ENCODE measurements at regions not wholly inside any gene's neighbourhood (a gene's known extent, or its start where the extent isn't known, plus 50 kb on each side); places are given as distances from the start of the nearest gene placed in this dataset.

DNA sequence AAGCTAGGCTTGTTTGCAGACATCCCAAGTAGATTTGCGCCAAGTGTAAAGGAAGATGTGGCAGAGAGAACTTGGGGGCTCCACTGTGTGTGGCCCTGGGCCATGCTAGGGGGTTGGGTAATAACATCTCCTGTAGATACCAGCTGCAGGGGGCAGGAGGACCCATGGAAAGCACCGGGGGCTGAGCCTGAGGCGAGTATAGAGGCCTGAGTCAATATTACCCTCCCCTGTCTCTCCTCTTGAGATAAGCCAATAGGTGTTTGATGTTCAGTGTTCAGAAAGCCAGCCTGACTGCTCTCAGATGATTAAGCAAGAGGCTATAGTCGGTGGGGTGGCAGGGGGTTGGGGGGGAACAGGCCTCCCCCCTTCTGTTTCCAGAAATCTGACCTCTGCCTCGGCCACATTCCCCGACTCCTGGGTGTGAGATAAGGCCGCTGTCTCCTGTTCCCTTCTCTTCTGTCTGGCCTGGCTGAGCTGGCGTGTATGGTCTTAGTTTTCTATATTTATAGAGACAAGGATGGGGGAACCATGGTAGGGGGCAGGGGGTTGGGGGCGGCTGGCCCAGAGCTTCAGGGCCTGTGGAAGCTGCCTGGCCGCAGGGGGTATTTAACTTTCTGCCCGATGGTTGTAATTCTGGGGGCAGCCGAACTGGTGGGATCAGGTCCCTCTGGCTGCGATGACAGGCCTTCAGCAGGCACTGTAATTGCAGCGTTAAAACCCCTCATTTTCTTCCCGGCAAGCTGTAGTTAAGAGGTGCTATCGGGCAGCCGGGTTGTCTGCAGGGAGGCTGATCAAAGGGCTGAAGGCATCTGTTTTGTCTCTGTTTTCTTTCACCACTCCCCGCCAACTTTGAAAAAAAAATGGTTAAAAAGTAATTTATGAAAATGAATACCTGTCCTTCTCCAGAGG lies 292.0 kb downstream of the NSG2 start:
- DNase-seq (ENCODE audit: low spot score): no peak

DNA sequence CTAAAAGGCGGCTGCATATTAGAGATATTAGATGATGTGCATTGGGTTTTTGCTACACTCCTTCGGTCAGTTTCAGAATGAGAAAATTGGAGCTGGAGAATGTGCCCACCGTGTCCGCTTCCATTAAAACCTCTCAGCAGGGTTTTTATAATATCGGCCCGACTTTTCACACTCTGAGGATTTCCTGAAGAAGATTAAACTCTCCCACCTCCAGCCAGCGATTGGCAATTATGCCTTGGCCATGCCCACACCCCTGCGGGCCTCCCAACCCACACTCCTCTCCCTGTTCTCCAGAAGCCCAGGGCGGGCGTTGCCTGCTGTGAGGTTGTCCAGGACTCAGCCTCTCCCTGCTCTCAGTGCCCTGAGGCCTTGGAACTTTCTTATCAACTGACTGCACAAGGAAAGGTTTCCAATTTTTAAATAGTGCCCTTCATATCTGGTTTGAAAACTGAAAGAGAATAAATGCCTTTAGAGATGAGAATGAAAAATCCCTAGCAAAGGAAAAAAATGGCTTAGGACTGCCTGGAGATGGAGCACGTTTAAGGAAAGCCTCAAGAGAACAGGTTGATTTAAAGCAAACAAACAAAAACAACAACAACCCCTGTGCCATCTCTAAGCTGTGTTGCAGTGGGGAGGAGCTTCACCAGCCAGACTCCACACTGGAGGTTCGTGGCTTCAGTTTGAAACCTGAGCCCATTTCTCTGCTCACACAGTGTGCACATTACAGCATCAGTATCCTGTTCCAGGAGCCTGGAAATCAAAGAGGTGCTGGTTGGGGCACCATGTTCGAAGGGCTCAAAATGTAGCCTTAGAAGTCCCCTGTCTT lies 292.9 kb downstream of the NSG2 start:
- DNase-seq (ENCODE audit: low spot score): no peak

DNA sequence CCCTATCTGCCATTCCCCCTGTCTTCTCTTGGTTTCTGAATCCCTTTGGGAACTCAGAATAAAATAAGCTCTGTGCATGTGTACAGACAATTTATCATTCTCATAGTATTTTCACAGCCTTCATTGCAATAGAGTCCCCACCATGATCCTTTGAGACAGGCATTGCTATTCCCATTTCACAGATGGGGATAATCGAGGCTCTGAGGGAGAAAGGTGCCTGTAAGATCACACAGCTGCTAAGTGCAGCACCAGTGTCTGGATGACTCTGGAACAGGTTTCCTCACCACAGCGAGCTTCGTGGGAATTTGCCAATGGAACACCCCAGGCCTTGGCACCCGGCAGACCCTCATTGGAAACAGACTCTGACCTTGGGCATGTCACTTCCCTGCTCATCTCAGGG lies 293.6 kb downstream of the NSG2 start:
- no peak for DNase-seq (ENCODE audit: low spot score)

DNA sequence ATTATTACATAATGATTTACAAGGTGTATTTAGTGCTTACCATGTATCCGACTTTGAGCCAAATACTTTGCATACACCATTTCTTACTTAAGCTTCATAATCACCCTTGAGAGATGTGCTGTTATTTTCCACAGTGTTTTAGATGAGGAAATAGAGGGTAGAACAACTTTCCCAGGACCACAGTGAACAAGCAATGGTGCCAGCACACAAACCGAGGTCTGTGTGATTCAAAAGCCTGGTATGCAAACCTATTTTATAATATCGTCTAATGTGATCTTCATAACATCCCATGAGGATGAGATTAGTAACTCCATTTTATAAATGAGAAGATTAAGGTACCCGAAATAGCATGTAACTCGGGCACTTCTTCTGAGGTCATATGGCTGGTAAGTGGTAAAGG lies 294.7 kb downstream of the NSG2 start:
- no peak for DNase-seq (ENCODE audit: low spot score)

DNA sequence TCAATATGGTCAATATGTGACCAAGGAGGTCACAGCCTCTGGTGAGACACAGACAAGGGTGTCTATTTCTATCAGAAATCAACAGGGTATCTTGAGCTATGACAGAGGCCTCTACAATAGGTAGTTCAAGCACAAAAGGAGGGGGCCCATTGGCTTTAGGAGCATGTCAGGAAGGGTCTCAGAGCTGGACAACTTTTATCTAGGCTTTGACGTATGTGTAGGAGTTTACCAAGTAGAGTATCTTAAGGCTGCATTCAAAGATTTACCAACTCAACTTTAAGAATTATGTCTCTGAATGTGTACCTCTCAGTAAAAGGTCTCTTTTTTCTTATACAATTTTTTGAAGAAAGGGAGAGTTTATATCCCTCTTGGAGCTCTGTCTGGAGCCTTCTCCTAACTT lies 297.2 kb downstream of the NSG2 start:
- no peak for DNase-seq (ENCODE audit: low spot score)

DNA sequence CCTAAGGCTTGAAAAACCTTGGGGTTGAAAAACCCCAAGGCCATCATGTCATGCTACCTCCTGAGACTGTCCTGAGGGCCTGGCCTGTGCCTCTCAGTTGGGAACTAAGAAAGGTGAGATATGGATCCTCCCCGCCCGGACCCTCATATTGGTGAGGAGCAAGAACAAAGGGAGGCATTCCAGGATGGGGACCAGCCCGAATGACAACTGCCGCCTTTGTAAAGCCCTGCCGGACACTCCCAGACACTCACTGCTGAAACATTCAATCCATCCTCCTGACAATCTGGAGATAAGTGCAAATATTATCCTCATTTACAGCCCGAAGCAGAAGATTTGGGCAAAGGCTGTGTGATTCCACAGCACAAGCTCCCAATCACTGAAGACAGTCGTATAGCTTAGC lies 298.3 kb downstream of the NSG2 start:
- no peak for DNase-seq (ENCODE audit: low spot score)

DNA sequence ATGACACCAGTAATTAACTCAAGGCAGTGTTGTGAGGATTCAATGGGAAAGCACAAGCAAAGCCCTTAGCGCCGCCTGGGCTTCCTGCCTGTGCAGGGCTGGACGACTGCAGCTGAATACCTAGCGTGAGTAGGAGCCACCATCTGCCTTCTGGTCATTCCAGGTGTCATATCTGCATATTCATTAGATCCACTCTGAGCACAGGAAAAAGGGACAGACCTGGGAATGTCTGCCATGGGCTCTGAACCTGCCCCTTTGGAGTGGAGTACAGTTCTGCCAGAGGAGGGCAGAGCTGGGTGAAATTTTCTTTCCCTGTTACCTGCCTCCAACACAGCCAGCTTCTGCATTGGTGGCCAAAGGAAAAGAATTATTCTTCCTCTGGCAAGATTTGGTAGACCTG lies 298.8 kb downstream of the NSG2 start:
- no peak for DNase-seq (ENCODE audit: low spot score)

DNA sequence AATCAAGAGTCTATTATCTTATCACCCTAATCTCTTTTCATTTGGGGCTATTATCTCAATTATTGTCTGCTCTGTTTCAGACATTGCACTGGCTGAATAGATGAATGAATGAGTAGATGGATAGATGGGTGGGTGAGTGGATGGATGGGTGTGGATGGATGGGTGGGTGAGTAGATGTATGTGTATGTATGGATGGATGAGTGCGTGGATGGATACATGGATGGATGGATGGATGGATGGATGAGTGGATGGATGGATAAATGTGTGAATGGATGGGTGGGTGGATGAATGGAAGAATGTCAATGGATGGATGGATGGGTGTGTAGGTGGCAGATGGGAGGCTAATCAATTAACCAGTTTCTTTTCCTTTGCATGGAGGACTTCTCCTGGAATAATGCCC lies 301.7 kb downstream of the NSG2 start:
- DNase-seq (ENCODE audit: low spot score): no peak

DNA sequence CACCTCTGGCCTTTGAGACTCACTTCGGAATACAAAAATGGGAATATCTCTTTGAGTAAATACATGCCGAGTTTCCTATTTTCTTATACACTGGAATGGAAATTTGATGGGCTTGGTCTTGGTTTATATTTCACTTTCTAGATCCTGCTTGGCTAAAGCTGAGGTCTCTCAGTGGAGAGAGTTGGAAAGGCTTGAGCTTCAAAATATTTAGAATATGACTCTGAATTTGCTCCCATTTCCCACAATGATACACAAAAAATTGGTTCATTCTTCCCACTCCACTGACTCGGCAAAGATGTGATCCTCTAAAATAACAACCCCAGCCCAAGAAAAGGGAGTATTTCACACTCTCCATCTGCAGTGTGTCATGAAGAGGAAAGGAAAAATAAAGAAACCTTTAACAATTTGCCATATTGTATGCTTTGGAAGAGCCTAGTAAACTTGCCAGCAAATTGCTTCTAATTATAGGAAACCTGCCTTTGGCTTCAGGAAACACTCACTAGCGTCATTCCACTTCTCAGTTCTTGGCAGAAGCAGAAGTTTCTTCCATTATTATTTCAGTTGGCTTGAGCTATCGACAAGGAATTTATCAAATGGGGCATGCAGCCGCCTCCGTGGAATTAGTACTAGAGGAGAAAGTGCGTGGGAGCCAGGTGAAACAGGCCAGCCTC lies 302.9 kb downstream of the NSG2 start:
- no peak for DNase-seq (ENCODE audit: low spot score)

DNA sequence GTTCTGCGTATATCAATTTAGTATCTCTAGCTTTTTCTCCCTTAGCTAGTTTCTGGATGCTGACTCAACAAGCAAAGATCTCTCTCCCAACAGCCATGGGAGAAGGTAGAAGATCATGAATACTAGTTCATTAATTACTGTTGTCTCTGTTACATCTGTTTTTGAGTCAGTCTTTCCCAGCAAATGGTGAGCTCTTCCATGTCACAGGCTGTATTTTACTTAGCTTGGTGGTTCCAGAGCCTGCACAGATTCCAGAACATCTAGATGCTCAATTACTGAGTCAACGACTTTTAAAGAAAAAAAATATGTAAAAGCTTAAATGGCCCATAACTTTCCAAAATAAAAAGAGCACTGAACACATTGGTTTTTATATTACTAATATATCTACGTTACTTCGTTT lies 307.2 kb downstream of the NSG2 start:
- no peak for DNase-seq (ENCODE audit: low spot score)

DNA sequence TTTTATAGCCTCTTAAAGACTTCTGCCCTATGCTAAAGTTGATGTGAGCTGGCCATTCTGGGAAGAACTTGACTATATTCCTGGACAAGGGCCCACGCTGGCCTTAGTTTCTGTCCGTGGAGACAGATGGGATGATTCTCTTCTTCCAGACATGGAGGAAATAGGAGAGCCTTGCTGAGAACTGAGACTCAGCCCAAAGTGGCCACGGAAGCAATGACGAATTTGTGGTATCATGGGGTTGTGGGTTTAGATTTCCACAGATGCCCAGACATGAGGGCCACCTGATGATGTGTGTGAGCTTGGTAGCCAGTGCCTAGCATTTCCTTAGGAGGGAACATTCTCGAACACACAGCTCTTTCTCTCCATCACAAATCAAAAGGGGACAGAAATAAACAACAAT lies 309.1 kb downstream of the NSG2 start:
- DNase-seq (ENCODE audit: low spot score): no peak

DNA sequence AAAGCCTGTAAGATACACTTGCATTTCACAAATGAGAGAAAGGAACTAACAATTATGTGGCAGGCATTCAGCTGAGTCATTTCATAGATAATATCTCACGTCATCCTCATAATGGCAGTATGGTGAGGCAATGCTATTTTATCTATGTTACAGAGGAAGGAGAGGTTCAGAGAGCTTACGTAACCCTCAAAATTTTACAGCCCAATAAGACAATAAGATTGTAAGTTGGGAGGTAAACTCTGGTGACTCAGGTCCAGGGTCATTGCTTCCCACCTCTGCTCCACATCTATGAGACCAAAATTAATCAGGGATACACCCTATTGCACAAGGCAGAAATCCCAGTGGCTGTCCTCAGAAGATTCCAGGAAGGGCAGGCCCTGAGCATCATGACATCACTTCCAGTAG lies 309.7 kb downstream of the NSG2 start:
- DNase-seq (ENCODE audit: low spot score): no peak

DNA sequence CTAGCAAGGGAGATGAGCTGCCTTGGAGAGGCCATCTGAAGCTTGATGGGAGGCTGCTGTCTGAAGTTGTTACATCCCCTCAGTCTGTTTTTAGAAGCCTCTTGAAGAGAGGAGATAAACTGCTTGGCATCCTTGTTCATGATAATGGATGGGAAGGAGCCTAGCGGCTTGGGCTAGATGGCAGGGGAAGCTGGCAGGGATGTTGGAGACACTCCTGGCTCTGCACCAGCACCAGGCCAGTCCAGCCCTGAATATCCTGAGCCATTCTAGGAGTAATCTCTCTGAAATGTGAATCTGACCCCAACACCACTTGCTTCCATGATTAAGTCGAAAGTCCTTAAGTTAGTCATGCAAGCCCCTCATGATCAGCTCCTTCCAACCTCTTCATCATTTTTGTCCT lies 310.5 kb downstream of the NSG2 start:
- DNase-seq (ENCODE audit: low spot score): no peak

DNA sequence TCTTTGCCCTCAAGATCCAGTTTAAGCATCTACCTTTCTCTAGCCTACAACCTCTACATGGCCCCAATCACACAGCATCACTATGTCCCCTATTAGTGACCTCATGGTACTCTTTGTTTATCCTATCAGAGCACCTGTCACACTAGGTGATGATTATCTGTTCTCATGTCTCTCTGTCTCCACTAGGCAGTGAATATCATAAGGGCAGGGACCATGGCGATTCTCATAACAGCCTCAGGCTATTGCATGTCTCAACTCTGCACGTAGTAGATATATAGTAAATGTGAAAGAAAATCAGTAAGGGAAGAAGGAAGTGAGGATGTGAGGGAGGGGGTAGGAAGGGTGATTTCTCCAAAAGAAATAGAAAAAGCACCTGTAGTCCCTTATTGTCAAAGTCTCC lies 311.0 kb downstream of the NSG2 start:
- DNase-seq (ENCODE audit: low spot score): no peak

DNA sequence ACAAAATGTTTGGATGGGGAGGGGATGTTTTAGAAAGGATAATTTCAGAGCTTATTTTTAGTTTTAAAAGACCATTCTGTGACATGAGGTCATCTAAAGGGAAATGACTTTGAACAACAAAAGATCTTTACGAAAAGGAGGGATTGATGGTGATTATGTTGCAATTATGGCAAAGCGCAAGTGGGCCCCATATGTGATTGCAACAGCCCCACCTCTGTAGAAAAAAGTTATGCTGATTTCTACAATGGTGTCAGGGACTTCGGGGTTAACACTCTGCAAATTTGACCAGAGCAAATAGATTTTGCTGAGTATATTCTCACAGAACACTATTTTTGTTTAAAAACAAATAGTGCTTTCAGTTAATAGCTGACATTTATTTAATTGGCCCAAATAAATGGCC lies 312.8 kb downstream of the NSG2 start:
- no peak for DNase-seq (ENCODE audit: low spot score)

DNA sequence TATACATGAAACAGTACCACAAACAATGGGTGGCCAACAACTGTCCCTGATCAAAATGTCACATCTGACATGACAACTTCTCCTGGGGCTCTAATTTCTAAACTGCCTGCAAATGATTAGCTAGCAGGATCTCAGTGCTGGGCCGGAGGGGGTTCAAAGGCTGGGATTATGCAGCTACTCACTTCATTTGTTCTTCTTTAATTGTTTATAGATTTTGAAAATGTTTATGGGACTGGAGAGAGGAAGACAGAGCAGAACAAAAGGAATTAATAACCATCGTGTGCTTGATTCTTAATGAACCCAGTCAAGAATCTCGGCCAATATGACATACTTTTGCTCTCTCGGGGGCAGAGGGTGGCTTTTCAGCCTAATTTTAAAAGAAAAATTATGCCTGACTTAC lies 313.6 kb downstream of the NSG2 start:
- DNase-seq (ENCODE audit: low spot score): no peak

DNA sequence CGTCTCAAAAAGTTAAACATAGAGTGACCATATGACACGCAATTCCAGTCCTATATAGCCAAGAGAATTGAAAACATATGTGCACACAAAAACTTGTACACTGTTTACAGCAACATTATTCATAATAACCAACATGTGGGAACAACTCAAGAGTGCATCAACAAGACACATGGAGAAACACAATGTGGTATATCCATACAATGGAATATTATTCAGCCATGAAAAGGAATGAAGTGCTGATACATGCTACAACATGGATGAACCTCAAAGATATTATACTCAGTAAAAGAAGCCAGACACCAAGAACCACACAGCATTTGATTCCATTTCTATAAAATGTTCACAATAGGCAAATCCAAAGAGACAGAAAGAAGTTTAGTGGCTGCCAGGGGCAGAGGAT lies 317.0 kb downstream of the NSG2 start:
- DNase-seq (ENCODE audit: low spot score): no peak

DNA sequence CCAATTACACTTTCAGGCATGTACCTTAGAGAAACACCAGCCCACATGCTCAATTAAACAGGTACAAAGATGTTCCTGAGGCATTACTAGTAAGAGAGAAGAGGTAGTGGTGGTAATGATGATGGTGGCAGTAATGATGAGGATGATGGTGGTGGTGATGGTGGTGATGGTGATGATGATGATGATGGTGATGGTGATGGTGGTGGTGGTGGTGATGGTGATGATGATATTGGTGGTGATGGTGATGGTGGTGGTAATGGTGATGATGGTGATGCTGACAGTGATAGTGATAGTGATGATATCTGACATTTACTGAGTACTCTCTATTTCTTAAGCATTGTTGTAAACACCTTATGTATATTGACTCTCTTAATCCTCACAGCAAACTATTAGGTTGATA lies 318.4 kb downstream of the NSG2 start:
- no peak for DNase-seq (ENCODE audit: low spot score)

DNA sequence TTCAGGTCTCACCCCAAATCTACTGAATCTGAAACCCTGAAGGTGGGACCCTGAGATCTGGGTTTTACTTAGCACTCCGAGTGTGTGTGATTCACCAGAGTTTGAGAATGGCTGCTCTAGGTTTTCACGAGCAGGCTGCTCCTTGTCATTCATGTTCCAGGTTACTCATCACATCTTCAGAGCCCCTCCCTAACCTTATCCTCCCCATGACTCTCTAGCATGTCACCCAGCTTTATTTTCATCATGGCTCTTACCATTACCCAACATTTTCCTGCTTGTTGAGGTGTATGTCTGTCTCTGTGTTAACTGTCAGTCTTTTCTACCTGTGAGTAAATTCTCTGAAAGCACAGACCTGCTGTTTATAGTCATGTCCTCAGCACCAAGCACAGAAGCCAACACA lies 319.2 kb downstream of the NSG2 start:
- DNase-seq (ENCODE audit: low spot score): no peak

DNA sequence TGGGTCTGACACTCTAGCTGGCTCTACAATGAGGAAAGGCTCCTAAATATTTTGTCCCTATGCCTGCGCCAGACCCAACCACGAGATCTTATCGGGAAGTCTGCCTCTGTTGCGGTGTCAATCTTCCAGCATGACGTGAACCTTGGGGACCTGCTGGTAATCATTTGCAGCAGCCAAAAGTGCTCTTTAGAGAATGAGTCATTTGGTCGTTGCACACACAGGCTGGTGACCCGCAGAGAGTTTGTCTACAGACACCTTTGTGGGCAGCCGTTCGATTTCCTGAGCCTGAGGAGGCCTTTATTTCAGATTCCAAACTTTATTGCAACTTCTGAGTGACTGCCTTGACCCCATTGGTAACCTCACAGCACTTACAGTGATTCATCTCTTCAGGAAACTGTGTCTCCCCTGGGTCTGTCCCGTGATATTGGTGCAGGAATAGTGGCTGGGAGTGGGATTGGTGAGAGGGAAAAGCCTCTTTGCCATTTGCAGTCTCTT lies 326.1 kb downstream of the NSG2 start:
- DNase-seq (ENCODE audit: low spot score): no peak

DNA sequence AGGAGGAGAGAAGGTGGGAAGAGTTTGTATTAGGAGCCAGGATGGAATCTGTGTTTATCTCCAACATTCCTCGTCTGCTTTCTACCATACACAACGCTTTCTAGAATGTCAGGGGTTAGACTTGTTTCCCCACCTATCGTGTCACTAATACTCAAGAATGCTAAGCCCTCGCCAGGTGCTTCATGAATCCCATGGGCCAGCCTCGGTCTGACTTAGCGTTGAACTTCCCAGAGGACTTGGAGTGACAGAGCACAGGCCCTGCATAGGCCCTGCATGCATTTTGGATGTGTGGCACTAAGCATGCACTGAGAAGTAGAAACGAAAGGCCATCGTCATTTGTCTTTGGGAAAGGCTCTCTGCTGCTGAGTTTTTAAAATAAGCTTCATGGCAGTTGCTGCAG lies 328.7 kb downstream of the NSG2 start:
- no peak for DNase-seq (ENCODE audit: low spot score)

DNA sequence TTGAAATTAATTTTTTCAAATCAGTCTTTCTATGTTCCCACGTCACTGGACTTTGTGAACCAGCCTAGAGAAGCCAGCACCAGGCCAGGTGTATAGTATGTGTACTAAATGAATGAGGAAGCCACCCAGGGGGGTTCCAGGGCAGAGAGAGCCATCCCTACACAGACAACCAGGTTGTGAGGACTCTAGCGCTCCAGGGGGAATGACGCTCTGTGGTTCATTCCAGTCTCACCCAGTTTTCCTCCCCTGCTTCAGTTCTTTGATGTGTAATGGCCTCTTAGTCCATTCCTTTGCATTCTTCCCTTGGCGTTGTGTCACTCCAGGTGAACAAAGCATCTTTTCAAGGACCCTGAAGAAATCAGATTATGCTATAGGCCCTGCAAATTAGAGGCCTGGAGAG lies 330.6 kb downstream of the NSG2 start:
- no peak for DNase-seq (ENCODE audit: low spot score)
